Gastroesophageal sphincter (tissue), 4 donors: ENCODE measurements at regions not wholly inside any gene's neighbourhood (a gene's known extent, or its start where the extent isn't known, plus 50 kb on each side); places are given as distances from the start of the nearest gene placed in this dataset.

ENCODE experiments used
- ATAC-seq: fragments of 150-250 bp; one replicate; pipeline ENCODE4 v1.9.1; 2016; ENCODE audit warnings: mild to moderate bottlenecking, moderate library complexity
- H3K27ac ChIP-seq, 4 donors: fragments of 200-600 bp; sonication (generic) in 3 of 4; 1 replicate in 3 of 4; 2 replicates in 1 of 4; pipeline ENCODE4 v1.5.1; 2016 to 2019
- H3K27me3 ChIP-seq: fragments of 200-600 bp; sonication (generic); one replicate; pipeline ENCODE4 v1.5.1; 2019
- H3K36me3 ChIP-seq, 2 donors: fragments of 200-600 bp; sonication (generic); one replicate each; pipeline ENCODE4 v1.5.1; 2019; ENCODE audit warnings: control low read depth in 1 of 2
- H3K4me1 ChIP-seq, 3 donors: fragments of 200-600 bp; sonication (generic); 1 replicate in 2 of 3; 2 replicates in 1 of 3; pipeline ENCODE4 v1.5.1; 2016 to 2019; ENCODE audit warnings: control low read depth in 2 of 3
- H3K4me3 ChIP-seq, 2 donors: fragments of 200-600 bp; sonication (generic); one replicate each; pipeline ENCODE4 v1.5.1; 2019; ENCODE audit warnings: mild to moderate bottlenecking in 1 of 2, moderate library complexity in 1 of 2
- H3K9me3 ChIP-seq, 3 donors: fragments of 200-600 bp; sonication (generic); one replicate each; pipeline ENCODE4 v1.5.1; 2017 to 2019; ENCODE audit warnings: control low read depth in 2 of 3
- CTCF ChIP-seq, 4 experiments: fragments of 200-600 bp in 2 of 4; fragments of 450-650 bp in 2 of 4; sonication (generic) in 1 of 4; IDR thresholded peaks; one replicate each; pipeline ENCODE4 v1.5.1; 2017 to 2019; ENCODE audit warnings: antibody characterized with exemption in 4 of 4, mild to moderate bottlenecking in 2 of 4, moderate library complexity in 2 of 4
- EP300 ChIP-seq: sonication (generic); formaldehyde crosslinking; IDR thresholded peaks from one replicate; pipeline ENCODE4 v1.6.1; 2017; ENCODE audit warnings: antibody characterized with exemption, mild to moderate bottlenecking
- POLR2A ChIP-seq, 2 donors: fragments of 450-650 bp; IDR thresholded peaks; one replicate each; pipeline ENCODE4 v1.6.1; 2017; ENCODE audit warnings: antibody characterized with exemption in 2 of 2, mild to moderate bottlenecking in 2 of 2, moderate library complexity in 1 of 2
- POLR2AphosphoS5 ChIP-seq: sonication (generic); formaldehyde crosslinking; IDR thresholded peaks from one replicate; pipeline ENCODE4 v1.6.1; 2017; ENCODE audit warnings: antibody characterized with exemption
- WGBS, 2 donors: methylation state at CpG; one replicate each; pipeline ENCODE4 v1.1.5; 2018; ENCODE audit warnings: low coverage in 1 of 2; 5-methylcytosine and 5-hydroxymethylcytosine counted together

GRCh38 chr5:36384845-36385244 lies 83.1 kb upstream of the RANBP3L start:
- no peak overlapping the region for H3K4me3 ChIP-seq
- H3K27me3 ChIP-seq, result no peaks in the 10 kb centered on the region
- H3K27ac ChIP-seq, result no peak overlapping the region
- no peaks in the 10 kb centered on the region for H3K9me3 ChIP-seq
- peaks cover 0 to 13% (median 0%) of the 10 kb centered on the region in 3 donors for H3K4me1 ChIP-seq
- TF ChIP-seq POLR2AphosphoS5, result no peak
- no peak for TF ChIP-seq EP300
- TF ChIP-seq POLR2A (IDR thresholded peaks at IDR 0.05), result no peak
- no peak for TF ChIP-seq CTCF (IDR thresholded peaks at IDR 0.05)
- 52 to 57% methylated on average over 3 of the region's 3 CpGs for WGBS, 2 donors
- H3K36me3 ChIP-seq, result no peaks in the 10 kb centered on the region
- no peak for ATAC-seq

GRCh38 chr5:36385495-36385894 lies 83.8 kb upstream of the RANBP3L start:
- Histone ChIP-seq H3K27me3 (no peaks in the 10 kb centered on the region), H3K4me1 (peaks cover 0 to 13% (median 0%) of the 10 kb centered on the region in 3 donors), H3K27ac (no peak overlapping the region), H3K36me3 (no peaks in the 10 kb centered on the region), H3K4me3 (no peak overlapping the region), H3K9me3 (no peaks in the 10 kb centered on the region)
- TF ChIP-seq EP300, result no peak
- TF ChIP-seq POLR2A (IDR thresholded peaks at IDR 0.05), result no peak
- no peak for TF ChIP-seq CTCF (IDR thresholded peaks at IDR 0.05)
- TF ChIP-seq POLR2AphosphoS5, result no peak
- 89 to 92% methylated on average over 2 of the region's 2 CpGs for WGBS, 2 donors
- no peak for ATAC-seq

GRCh38 chr5:36388288-36388687 lies 86.6 kb upstream of the RANBP3L start:
- 78 to 93% methylated on average over 3 to 4 of the region's 4 CpGs for WGBS, 2 donors
- no peaks in the 10 kb centered on the region for H3K36me3 ChIP-seq
- no peaks in the 10 kb centered on the region for H3K27me3 ChIP-seq
- TF ChIP-seq POLR2AphosphoS5 (no peak), EP300 (no peak), POLR2A (IDR thresholded peaks at IDR 0.05) (no peak), CTCF (IDR thresholded peaks at IDR 0.05) (no peak)
- no peak overlapping the region for H3K27ac ChIP-seq
- H3K4me3 ChIP-seq, result no peak overlapping the region
- ATAC-seq, result no peak
- H3K4me1 ChIP-seq, result peaks cover 0 to 25% (median 2%) of the 10 kb centered on the region in 3 donors
- H3K9me3 ChIP-seq, result no peaks in the 10 kb centered on the region

GRCh38 chr5:36389245-36389644 lies 87.5 kb upstream of the RANBP3L start:
- no peak overlapping the region for H3K27ac ChIP-seq
- no peak for TF ChIP-seq POLR2AphosphoS5
- no peak for TF ChIP-seq EP300
- no peak for TF ChIP-seq CTCF (IDR thresholded peaks at IDR 0.05)
- no peak for TF ChIP-seq POLR2A (IDR thresholded peaks at IDR 0.05)
- 40 to 50% methylated on average over 4 of the region's 4 CpGs for WGBS, 2 donors
- H3K4me1 ChIP-seq, result peaks cover 0 to 28% (median 3%) of the 10 kb centered on the region in 3 donors
- H3K36me3 ChIP-seq, result no peaks in the 10 kb centered on the region
- ATAC-seq, result no peak
- H3K4me3 ChIP-seq, result no peak overlapping the region
- H3K27me3 ChIP-seq, result no peaks in the 10 kb centered on the region
- H3K9me3 ChIP-seq, result no peaks in the 10 kb centered on the region

GRCh38 chr5:36390640-36391039 lies 88.9 kb upstream of the RANBP3L start:
- Histone ChIP-seq H3K27me3 (no peaks in the 10 kb centered on the region), H3K4me3 (no peak overlapping the region), H3K4me1 (peaks cover 0 to 28% (median 3%) of the 10 kb centered on the region in 3 donors), H3K9me3 (no peaks in the 10 kb centered on the region), H3K27ac (no peak overlapping the region), H3K36me3 (no peaks in the 10 kb centered on the region)
- WGBS, 2 donors, result 100% methylated on average over 1 to 2 of the region's 9 CpGs
- no peak for ATAC-seq
- no peak for TF ChIP-seq CTCF (IDR thresholded peaks at IDR 0.05)
- TF ChIP-seq POLR2A (IDR thresholded peaks at IDR 0.05), result no peak
- TF ChIP-seq EP300, result no peak
- no peak for TF ChIP-seq POLR2AphosphoS5
